Lung (tissue), 11 donors: ENCODE measurements at regions not wholly inside any gene's neighbourhood (a gene's known extent, or its start where the extent isn't known, plus 50 kb on each side); places are given as distances from the start of the nearest gene placed in this dataset.
"Not testable (repeated sequence)": the region's sequence is repeated elsewhere in the genome, so short reads cannot be mapped to it uniquely, and the experiment has no call there.

ENCODE experiments used
- ATAC-seq: fragments of 200-7000 bp; cut with Tn5 transposase; one replicate; pipeline ENCODE4 v1.9.1; 2020; ENCODE audit warnings: moderate number of reproducible peaks; ENCODE audit not compliant: insufficient read depth, low FRiP score
- DNase-seq, 3 donors: peaks; one replicate each; pipeline ENCODE4 v3.0.0-alpha.2; 2013 to 2017
- H3K27ac ChIP-seq, 2 donors: one replicate each; pipeline ENCODE4 v1.5.1; 2013; ENCODE audit warnings: mild to moderate bottlenecking in 2 of 2, moderate library complexity in 2 of 2, control low read depth in 1 of 2, inconsistent platforms in 1 of 2, low read depth in 1 of 2, low read length in 1 of 2
- H3K27me3 ChIP-seq, 3 donors: one replicate each; pipeline ENCODE4 v1.5.1; 2013; ENCODE audit warnings: low read length in 2 of 3; ENCODE audit not compliant: control insufficient read depth in 3 of 3, insufficient read depth in 3 of 3
- H3K36me3 ChIP-seq, 4 donors: one replicate each; pipeline ENCODE4 v1.5.1; 2013; ENCODE audit warnings: low read length in 4 of 4, mild to moderate bottlenecking in 1 of 4, moderate library complexity in 1 of 4; ENCODE audit not compliant: control insufficient read depth in 4 of 4, insufficient read depth in 4 of 4
- H3K4me1 ChIP-seq, 5 donors: one replicate each; pipeline ENCODE4 v1.5.1; 2013; ENCODE audit warnings: low read length in 5 of 5, mild to moderate bottlenecking in 2 of 5, moderate library complexity in 1 of 5; ENCODE audit not compliant: control insufficient read depth in 5 of 5, insufficient read depth in 5 of 5
- H3K4me3 ChIP-seq: one replicate; pipeline ENCODE4 v1.5.1; 2013; ENCODE audit warnings: mild to moderate bottlenecking, control low read depth, moderate library complexity
- H3K9ac ChIP-seq, 2 donors: one replicate each; pipeline ENCODE4 v1.5.1; 2013; ENCODE audit warnings: low read length in 2 of 2, control low read depth in 1 of 2; ENCODE audit not compliant: insufficient read depth in 1 of 2
- H3K9me3 ChIP-seq, 4 donors: one replicate each; pipeline ENCODE4 v1.5.1; 2013; ENCODE audit warnings: low read length in 3 of 4, mild to moderate bottlenecking in 1 of 4, moderate library complexity in 1 of 4; ENCODE audit not compliant: control insufficient read depth in 4 of 4, insufficient read depth in 3 of 4
- WGBS, 2 donors: extraction: QIAGEN DNeasy Blood & Tissue Kit; methylation state at CpG; one replicate each; pipeline ENCODE4 v1.1.7; 2013; 5-methylcytosine and 5-hydroxymethylcytosine counted together
- TF ChIP-seq, protein P1 (sequence below): IDR thresholded peaks from 2 replicates; pipeline ENCODE4 v1.5.1; 2012; ENCODE audit warnings: mild to moderate bottlenecking; ENCODE audit errors: control extremely low read depth, extremely low read depth
- donor health status: control.
- donor health status: control.
- donor health status: Bipolar disorder and iron deficiency.
- donor health status: healthy.
- donor health status: DM: yes; HTN: yes; CAD: no.

DNA sequence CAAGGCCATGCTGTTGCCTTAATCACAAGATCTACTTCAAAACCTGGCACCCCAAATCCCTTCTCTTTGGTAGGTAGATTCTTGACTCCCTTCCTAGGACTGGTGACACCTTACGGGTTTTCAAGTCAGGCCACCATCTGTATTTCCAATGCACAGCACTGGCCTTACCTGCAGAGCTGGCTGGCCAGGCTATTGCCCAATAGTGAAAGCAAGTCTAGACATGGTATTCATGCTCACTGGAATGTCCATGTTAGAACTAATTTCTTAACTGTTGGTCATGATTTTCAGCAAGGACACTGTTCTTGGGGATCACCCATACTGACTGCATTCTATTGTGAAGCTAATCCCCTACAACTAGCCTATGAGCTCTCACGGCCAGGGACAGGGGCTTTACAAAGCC, 313.1 kb upstream of the RNF32 start:
- WGBS, 2 donors, result 73 to 75% methylated on average over 2 of the region's 2 CpGs
- Histone ChIP-seq H3K27ac (no peak overlapping the region), H3K9ac (no peak overlapping the region), H3K4me1 (peaks cover 0 to 21% (median 0%) of the 10 kb centered on the region in 5 donors), H3K36me3 (no peaks in the 10 kb centered on the region), H3K9me3 (peaks cover 0 to 8% (median 3%) of the 10 kb centered on the region in 4 donors), H3K27me3 (no peaks in the 10 kb centered on the region), H3K4me3 (no peak overlapping the region)
- DNase-seq (peak in 2 of 3 donors; percentile 8 to 20), ATAC-seq (no peak)
- TF ChIP-seq, protein P1, sequence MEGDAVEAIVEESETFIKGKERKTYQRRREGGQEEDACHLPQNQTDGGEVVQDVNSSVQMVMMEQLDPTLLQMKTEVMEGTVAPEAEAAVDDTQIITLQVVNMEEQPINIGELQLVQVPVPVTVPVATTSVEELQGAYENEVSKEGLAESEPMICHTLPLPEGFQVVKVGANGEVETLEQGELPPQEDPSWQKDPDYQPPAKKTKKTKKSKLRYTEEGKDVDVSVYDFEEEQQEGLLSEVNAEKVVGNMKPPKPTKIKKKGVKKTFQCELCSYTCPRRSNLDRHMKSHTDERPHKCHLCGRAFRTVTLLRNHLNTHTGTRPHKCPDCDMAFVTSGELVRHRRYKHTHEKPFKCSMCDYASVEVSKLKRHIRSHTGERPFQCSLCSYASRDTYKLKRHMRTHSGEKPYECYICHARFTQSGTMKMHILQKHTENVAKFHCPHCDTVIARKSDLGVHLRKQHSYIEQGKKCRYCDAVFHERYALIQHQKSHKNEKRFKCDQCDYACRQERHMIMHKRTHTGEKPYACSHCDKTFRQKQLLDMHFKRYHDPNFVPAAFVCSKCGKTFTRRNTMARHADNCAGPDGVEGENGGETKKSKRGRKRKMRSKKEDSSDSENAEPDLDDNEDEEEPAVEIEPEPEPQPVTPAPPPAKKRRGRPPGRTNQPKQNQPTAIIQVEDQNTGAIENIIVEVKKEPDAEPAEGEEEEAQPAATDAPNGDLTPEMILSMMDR, result no peak

DNA sequence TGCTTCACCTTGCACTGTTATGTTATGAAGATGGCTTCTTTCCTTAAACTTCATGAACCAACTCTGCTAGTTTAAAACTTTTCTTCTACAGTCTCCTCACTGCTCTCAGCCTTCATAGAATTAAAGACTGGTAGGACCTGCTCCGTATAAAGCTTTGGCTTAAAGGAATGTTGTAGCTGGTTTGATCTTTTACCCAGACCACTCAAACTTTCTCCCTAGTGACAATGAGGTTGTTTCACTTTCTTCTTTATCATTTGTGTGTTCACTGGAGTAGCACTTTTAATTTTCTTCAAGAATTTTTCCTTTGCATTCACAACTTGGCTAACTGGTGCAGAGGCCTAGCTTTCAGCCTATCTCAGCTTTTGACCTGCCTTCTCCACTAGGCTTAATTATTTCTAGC, 316.4 kb upstream of the RNF32 start:
- H3K36me3 ChIP-seq, result no peaks in the 10 kb centered on the region
- H3K9me3 ChIP-seq, result peaks cover 0 to 3% (median 0%) of the 10 kb centered on the region in 4 donors
- no peaks in the 10 kb centered on the region for H3K27me3 ChIP-seq
- no peak for ATAC-seq
- peak in 2 of 3 donors; percentile 62 to 81 for DNase-seq
- TF ChIP-seq, protein P1, result no peak
- no peak overlapping the region for H3K9ac ChIP-seq
- WGBS, 2 donors, result 65 to 70% methylated on average over 1 of the region's 1 CpG
- H3K27ac ChIP-seq, result no peak overlapping the region
- H3K4me1 ChIP-seq, result peaks cover 0 to 21% (median 0%) of the 10 kb centered on the region in 5 donors
- H3K4me3 ChIP-seq, result no peak overlapping the region

DNA sequence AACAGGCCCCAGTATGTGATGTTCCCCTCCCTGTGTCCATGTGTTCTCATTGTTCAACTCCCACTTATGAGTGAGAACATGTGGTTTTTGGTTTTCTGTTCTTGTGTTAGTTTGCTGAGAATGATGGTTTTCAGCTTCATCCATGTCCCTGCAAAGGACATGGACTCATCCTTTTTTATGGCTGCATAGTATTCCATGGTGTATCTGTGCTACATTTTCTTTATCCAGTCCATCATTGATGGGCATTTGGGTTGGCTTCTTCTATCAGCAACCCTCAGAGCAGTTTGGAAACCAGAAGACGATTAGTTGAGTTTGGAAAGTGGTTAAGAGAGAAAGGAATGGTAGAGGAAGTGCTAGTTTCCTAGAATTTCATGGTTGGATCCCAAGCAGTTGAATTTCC, 319.1 kb upstream of the RNF32 start:
- not testable (repeated sequence) for H3K36me3 ChIP-seq, DNase-seq, ATAC-seq, H3K27ac ChIP-seq, H3K27me3 ChIP-seq, H3K4me3 ChIP-seq, H3K9ac ChIP-seq, H3K9me3 ChIP-seq
- peaks cover 0 to 15% (median 0%) of the 10 kb centered on the region in 5 donors for H3K4me1 ChIP-seq
- 61 to 86% methylated on average over 1 of the region's 1 CpG for WGBS, 2 donors

DNA sequence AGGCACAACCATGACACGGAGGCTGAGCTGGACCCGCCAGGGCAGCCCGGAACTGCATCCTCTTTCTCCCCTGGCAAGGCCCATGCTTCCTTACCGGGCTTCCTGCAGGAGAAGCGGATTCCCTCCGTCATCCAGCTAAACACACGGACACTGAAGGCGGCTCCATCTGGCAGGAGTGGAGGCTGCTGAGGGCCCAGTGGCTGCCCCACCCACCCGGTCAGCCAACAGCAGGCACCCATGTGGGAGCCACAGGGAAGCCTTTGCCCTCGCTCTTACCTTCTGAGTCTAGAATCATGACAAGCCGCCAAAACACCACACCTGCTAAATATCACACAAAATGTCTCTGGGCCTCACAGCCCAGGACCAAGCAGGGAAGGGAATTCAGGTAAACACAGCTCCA, 321.6 kb upstream of the RNF32 start:
- DNase-seq (no peak), ATAC-seq (no peak)
- peaks cover 0 to 7% (median 2%) of the 10 kb centered on the region in 4 donors for H3K9me3 ChIP-seq
- TF ChIP-seq, protein P1, result no peak
- H3K9ac ChIP-seq, result no peak overlapping the region
- H3K4me3 ChIP-seq, result no peak overlapping the region
- no peak overlapping the region for H3K27ac ChIP-seq
- 80 to 90% methylated on average over 11 of the region's 11 CpGs for WGBS, 2 donors
- H3K27me3 ChIP-seq, result no peaks in the 10 kb centered on the region
- no peaks in the 10 kb centered on the region for H3K36me3 ChIP-seq
- H3K4me1 ChIP-seq, result peaks cover 0 to 7% (median 0%) of the 10 kb centered on the region in 5 donors
